ENCODE measurements at regions not wholly inside any gene's neighbourhood (a gene's known extent, or its start where the extent isn't known, plus 50 kb on each side); places are given as distances from the start of the nearest gene placed in this dataset.

GRCh38 chr6:166775923-166776220, 148.8 kb upstream of the RPS6KA2 start:
- Histone ChIP-seq H3K36me3 (no peaks in the 10 kb centered on the region), H3K4me3 (no peak overlapping the region), H3K27me3 (no peaks in the 10 kb centered on the region), H3K4me1 (no peaks in the 10 kb centered on the region), H3K9me3 (no peaks in the 10 kb centered on the region), H3K27ac (no peak overlapping the region)
- TF ChIP-seq CTCF (IDR thresholded peaks at IDR 0.05), result no peak
- DNase-seq (ENCODE audit: low spot score), result peak; percentile 32

GRCh38 chr6:166775180-166775922, 148.3 kb upstream of the RPS6KA2 start:
- H3K4me3 ChIP-seq, result no peak overlapping the region
- no peaks in the 10 kb centered on the region for H3K27me3 ChIP-seq
- no peaks in the 10 kb centered on the region for H3K36me3 ChIP-seq
- H3K27ac ChIP-seq, result no peak overlapping the region
- peak; percentile 86 to 94 for TF ChIP-seq CTCF (IDR thresholded peaks at IDR 0.05)
- H3K4me1 ChIP-seq, result no peaks in the 10 kb centered on the region
- peak; percentile 62 for DNase-seq (ENCODE audit: low spot score)
- H3K9me3 ChIP-seq, result no peaks in the 10 kb centered on the region

- no peaks in the 10 kb centered on the region for H3K36me3 ChIP-seq
- no peak for TF ChIP-seq CTCF (IDR thresholded peaks at IDR 0.05)
- no peaks in the 10 kb centered on the region for H3K4me1 ChIP-seq
- H3K4me3 ChIP-seq, result no peak overlapping the region
- no peak for DNase-seq (ENCODE audit: low spot score)
- no peaks in the 10 kb centered on the region for H3K9me3 ChIP-seq
- H3K27me3 ChIP-seq, result no peaks in the 10 kb centered on the region
- no peak overlapping the region for H3K27ac ChIP-seq
Observed at GRCh38 chr6:166774770-166775169, 147.7 kb upstream of the RPS6KA2 start.

GRCh38 chr6:166774292-166774691, 147.2 kb upstream of the RPS6KA2 start:
- H3K27me3 ChIP-seq, result no peaks in the 10 kb centered on the region
- DNase-seq (ENCODE audit: low spot score), result peak; percentile 50

GRCh38 chr6:166772518-166772917, 145.5 kb upstream of the RPS6KA2 start:
- DNase-seq (ENCODE audit: low spot score), result peak; percentile 16
- Histone ChIP-seq H3K9me3 (no peaks in the 10 kb centered on the region), H3K27ac (no peak overlapping the region), H3K4me3 (no peak overlapping the region), H3K36me3 (no peaks in the 10 kb centered on the region), H3K27me3 (no peaks in the 10 kb centered on the region), H3K4me1 (no peaks in the 10 kb centered on the region)
- TF ChIP-seq CTCF (IDR thresholded peaks at IDR 0.05), result no peak

More at GRCh38 chr6:166774292-166774691, 147.2 kb upstream of the RPS6KA2 start:
- no peak for TF ChIP-seq CTCF (IDR thresholded peaks at IDR 0.05)
- Histone ChIP-seq H3K27ac (no peak overlapping the region), H3K4me3 (no peak overlapping the region), H3K4me1 (no peaks in the 10 kb centered on the region), H3K36me3 (no peaks in the 10 kb centered on the region), H3K9me3 (no peaks in the 10 kb centered on the region)

GRCh38 chr6:166771701-166772100, 144.7 kb upstream of the RPS6KA2 start:
- no peak for TF ChIP-seq CTCF (IDR thresholded peaks at IDR 0.05)
- Histone ChIP-seq H3K36me3 (no peaks in the 10 kb centered on the region), H3K4me1 (no peaks in the 10 kb centered on the region), H3K27me3 (no peaks in the 10 kb centered on the region), H3K4me3 (no peak overlapping the region), H3K27ac (no peak overlapping the region), H3K9me3 (no peaks in the 10 kb centered on the region)
- peak; percentile 55 for DNase-seq (ENCODE audit: low spot score)

All from right atrium auricular region (tissue), 2 donors.